Coronary artery (tissue), 2 donors: ENCODE measurements at regions not wholly inside any gene's neighbourhood (a gene's known extent, or its start where the extent isn't known, plus 50 kb on each side); places are given as distances from the start of the nearest gene placed in this dataset.
A peak's percentile ranks its signal among the peaks of the same experiment; 100 is the strongest.

Experiments used
- DNase-seq: peaks from one replicate; pipeline ENCODE4 v3.0.0-alpha.2; 2017; ENCODE audit warnings: low spot score
- H3K27ac ChIP-seq, 2 donors: fragments of 200-600 bp; sonication (generic); one replicate each; pipeline ENCODE4 v1.5.1; 2016 to 2019
- H3K4me3 ChIP-seq: fragments of 200-600 bp; sonication (generic); 2 replicates; pipeline ENCODE4 v1.5.1; 2016; ENCODE audit warnings: mild to moderate bottlenecking, moderate library complexity
- TF ChIP-seq, protein P1 (sequence below): fragments of 200-600 bp; sonication (generic); IDR thresholded peaks from one replicate; pipeline ENCODE4 v1.5.1; 2019; ENCODE audit warnings: antibody characterized with exemption

DNA sequence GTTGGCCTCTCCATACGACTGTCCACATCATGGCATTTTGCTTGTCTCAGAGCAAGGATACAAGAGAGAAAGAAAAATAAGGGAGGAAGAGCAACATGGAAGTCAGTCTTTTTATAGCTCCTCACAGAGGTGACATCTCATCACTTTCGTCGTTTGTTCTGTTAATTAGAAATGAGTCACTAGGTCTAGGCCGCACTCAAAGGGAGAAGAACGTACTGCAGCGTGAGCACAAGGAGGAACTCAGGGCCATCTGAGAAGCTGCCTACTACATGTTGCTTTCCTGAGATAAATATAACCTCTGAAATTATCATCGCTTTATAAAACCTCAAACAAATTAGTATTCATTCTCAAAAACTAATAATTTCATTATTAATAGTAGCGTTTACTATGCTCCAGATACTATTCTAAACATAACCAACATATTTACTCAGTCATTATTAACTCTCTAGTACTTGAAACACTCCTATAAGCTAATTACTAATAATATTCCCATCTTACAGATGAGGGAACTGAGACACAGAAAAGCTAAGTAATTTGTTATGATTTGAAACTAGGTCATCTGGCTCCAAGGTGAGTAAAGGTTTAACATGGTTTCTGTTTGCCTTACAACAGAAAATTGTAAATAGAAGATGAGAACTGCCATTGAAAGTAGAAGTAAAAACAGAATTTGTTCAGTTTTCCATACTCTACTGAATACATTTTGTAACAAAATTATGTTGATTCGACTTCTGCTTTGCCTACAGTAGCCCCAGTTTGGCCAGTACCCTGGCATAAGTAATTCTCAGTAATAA is 213.2 kb upstream of the UGT8 start:
- Histone ChIP-seq H3K4me3 (no peak overlapping the region), H3K27ac (no peak overlapping the region)
- TF ChIP-seq, protein P1, sequence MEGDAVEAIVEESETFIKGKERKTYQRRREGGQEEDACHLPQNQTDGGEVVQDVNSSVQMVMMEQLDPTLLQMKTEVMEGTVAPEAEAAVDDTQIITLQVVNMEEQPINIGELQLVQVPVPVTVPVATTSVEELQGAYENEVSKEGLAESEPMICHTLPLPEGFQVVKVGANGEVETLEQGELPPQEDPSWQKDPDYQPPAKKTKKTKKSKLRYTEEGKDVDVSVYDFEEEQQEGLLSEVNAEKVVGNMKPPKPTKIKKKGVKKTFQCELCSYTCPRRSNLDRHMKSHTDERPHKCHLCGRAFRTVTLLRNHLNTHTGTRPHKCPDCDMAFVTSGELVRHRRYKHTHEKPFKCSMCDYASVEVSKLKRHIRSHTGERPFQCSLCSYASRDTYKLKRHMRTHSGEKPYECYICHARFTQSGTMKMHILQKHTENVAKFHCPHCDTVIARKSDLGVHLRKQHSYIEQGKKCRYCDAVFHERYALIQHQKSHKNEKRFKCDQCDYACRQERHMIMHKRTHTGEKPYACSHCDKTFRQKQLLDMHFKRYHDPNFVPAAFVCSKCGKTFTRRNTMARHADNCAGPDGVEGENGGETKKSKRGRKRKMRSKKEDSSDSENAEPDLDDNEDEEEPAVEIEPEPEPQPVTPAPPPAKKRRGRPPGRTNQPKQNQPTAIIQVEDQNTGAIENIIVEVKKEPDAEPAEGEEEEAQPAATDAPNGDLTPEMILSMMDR, result no peak
- DNase-seq, result no peak

DNA sequence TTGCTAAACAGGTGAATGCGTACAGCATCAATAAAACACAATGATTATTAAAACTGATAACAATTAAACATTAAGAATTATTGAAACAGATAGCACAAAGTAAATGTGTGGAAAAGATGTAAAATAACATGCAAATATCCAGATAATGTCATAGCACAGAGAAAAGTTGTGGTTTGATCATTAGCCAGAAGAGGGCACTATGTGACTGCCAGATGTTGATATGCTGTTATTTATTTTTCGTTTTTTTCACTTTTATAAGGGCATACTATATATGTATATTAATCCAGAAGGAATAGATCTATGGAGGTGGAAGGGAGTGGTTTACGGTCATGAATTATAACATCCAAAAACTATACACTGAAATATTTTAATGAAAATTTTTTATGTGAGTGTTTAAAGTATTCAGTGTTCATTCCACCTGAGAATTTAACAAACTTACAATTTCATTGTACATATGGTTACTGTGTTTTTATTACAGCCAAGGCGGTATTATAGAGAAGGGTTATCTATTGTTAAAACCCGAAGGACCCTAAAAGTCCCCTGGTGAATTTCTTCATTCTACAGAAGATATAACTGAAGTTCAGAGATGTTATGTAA is 211.9 kb upstream of the UGT8 start:
- no peak for DNase-seq
- TF ChIP-seq, protein P1, result peak; percentile 35
- H3K27ac ChIP-seq, result no peak overlapping the region
- no peak overlapping the region for H3K4me3 ChIP-seq

DNA sequence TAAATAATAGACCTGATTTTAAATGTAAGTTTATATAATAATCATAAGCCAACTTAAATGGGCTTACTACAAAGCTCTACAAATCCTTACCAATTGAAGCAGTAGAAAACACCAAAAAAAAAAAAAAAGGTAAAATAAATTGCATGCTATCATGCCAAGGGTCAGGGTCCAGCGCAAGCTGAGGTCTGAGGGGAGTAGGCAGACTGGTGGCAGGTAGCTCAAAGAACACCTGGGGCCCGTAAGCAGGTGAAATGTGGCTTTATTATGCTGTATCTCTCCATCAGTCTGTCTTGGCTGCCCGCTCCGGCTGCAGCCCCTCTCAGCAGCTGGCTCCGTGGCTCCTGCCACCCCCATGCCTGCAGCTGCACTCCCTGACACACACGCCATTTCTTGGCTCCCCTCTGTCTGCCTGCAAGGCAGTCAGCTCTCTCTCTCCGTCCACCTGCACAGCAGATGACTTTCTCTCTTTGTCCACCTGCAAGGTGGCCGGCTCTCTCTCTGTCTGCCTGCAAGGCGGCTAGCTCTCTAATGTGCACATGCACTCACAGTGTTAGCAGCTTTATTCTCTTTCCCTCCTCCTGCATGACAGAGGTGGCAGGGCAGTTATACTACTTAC is 209.4 kb upstream of the UGT8 start:
- TF ChIP-seq, protein P1, result no peak
- no peak for DNase-seq

DNA sequence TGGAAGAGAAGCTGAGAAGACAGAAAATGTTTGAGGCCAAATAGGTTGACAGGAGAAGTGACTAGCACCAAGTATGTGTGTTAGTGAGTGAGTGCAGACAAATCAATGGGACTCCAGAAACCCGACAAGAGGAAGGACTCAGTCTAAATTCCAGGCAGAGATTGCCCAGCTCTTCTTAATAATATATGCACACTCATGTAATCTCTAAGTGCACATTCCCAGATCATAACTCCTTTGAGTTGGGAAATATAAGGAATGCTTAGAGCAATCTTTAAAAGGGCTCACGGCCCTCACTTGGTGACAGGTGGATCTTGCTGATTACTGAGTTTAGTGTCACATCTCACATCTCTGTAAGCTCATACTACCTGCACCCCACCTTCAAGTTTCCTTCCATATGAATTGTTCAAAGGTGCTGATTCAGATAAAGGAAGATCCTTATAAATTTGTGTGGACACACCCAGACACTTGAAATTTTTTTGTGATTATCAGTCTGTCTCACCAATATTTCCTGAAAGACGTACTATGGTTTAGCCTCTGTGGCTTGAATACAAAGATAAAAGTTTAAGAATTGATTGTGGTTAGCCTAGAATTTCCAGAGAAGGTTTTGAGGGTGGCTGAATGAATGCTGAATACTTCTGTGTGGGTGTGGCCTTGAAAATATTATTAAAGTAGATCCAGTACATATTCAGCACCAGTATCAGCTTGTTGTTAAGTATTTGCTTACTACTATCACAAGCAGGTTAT is 205.1 kb upstream of the UGT8 start:
- no peak for DNase-seq
- no peak overlapping the region for H3K27ac ChIP-seq
- H3K4me3 ChIP-seq, result no peak overlapping the region
- TF ChIP-seq, protein P1, result no peak

More for the DNA sequence above, 209.4 kb upstream of the UGT8 start:
- no peak overlapping the region for H3K27ac ChIP-seq
- no peak overlapping the region for H3K4me3 ChIP-seq

DNA sequence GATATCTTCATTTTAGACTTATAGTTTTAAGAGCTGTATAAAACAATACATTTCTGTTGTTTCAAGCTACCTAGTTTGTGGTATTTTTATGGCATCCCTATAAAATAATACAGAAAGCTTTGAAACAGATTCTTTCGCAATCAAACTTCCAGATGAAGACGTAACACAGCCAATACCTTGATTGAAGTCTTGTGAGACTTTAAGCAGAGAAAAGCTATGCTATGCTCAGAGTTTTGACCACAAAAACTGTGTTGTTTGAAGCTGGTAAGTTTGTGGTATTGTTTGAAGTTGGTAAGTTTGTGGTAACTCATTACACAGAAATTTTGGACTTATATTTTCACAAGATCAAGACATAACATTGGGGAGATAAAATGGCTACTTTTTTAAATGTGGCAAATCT is 201.8 kb upstream of the UGT8 start:
- Histone ChIP-seq H3K27ac (no peak overlapping the region), H3K4me3 (no peak overlapping the region)
- DNase-seq, result no peak
- TF ChIP-seq, protein P1, result no peak

DNA sequence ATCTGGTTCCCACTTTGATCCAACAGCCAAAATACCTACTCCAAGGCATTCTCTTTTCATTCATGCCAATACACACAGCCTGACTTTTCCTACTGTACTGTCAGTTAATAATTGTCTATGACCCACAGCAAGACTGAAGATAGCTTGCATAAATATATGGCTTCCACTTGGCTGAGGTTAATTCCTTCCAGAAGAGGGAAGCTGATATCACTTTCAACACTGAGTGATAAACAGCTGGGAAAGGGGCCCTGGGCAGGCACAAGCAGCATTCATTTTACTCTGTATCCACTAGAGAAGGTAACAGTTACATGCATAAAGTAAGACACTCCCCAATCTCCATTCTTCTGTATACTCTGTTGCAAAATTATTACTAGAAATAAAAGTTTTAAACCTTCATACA is 200.2 kb upstream of the UGT8 start:
- TF ChIP-seq, protein P1, result no peak
- no peak for DNase-seq
- no peak overlapping the region for H3K4me3 ChIP-seq
- H3K27ac ChIP-seq, result no peak overlapping the region
